Activated CD4-positive, alpha-beta T cell treated with anti-CD3 and anti-CD28 coated beads, Interleukin-2, amount 10 ng/mL, durations not matched to agents 7 days and 5 days (primary cell): ENCODE measurements at regions not wholly inside any gene's neighbourhood (a gene's known extent, or its start where the extent isn't known, plus 50 kb on each side); places are given as distances from the start of the nearest gene placed in this dataset.

Source experiments
- CTCF ChIA-PET: fragments of 350-600 bp; sonication (Branson Sonifier 250); formaldehyde crosslinking; loops from one replicate; lab custom pipeline; 2021; ENCODE audit warnings: antibody characterized with exemption; lab: Charles Lee
- POLR2A ChIA-PET: fragments of 350-600 bp; sonication (Branson Sonifier 250); formaldehyde crosslinking; loops from one replicate; lab custom pipeline; 2021; ENCODE audit warnings: antibody characterized with exemption; lab: Charles Lee
- DNase-seq: peaks from one replicate; pipeline ENCODE4 v3.0.0-alpha.2; 2020
- H3K27ac Mint-ChIP-seq: one replicate; pipeline ENCODE4 v1.8.0; 2021; ENCODE audit warnings: mild to moderate bottlenecking, moderate library complexity, mixed read lengths
- H3K27me3 Mint-ChIP-seq: one replicate; pipeline ENCODE4 v1.8.0; 2021; ENCODE audit warnings: mixed read lengths
- H3K36me3 Mint-ChIP-seq: one replicate; pipeline ENCODE4 v1.8.0; 2021; ENCODE audit warnings: low read depth, mixed read lengths
- H3K4me1 Mint-ChIP-seq: one replicate; pipeline ENCODE4 v1.8.0; 2021; ENCODE audit warnings: mixed read lengths
- H3K4me3 Mint-ChIP-seq: one replicate; pipeline ENCODE4 v1.8.0; 2021; ENCODE audit warnings: mild to moderate bottlenecking, moderate library complexity, mixed read lengths
- H3K9me3 Mint-ChIP-seq: one replicate; pipeline ENCODE4 v1.8.0; 2021; ENCODE audit warnings: mixed read lengths

GRCh38 chr5:105689596-105689995 is 1981.1 kb downstream of the EFNA5 start:
- Mint-ChIP-seq H3K9me3 (no peaks in the 10 kb centered on the region), H3K27me3 (no peaks in the 10 kb centered on the region), H3K4me3 (no peak overlapping the region), H3K27ac (no peak overlapping the region), H3K36me3 (no peaks in the 10 kb centered on the region), H3K4me1 (no peaks in the 10 kb centered on the region)
- no peak for DNase-seq
- CTCF ChIA-PET: no interaction called here
- POLR2A ChIA-PET: no interaction called here

- no peaks in the 10 kb centered on the region for H3K4me1 Mint-ChIP-seq
- H3K36me3 Mint-ChIP-seq: no peaks in the 10 kb centered on the region
- no peak for DNase-seq
- H3K9me3 Mint-ChIP-seq: peaks cover 2% of the 10 kb centered on the region
- CTCF ChIA-PET: no interaction called here
- POLR2A ChIA-PET: no interaction called here
- no peaks in the 10 kb centered on the region for H3K27me3 Mint-ChIP-seq
- H3K27ac Mint-ChIP-seq: no peak overlapping the region
- no peak overlapping the region for H3K4me3 Mint-ChIP-seq
Measured at GRCh38 chr5:105688227-105688792, 1982.4 kb downstream of the EFNA5 start.

GRCh38 chr5:105687493-105687892 is 1983.2 kb downstream of the EFNA5 start:
- H3K27me3 Mint-ChIP-seq: no peaks in the 10 kb centered on the region
- POLR2A ChIA-PET: no interaction called here
- H3K4me3 Mint-ChIP-seq: no peak overlapping the region
- H3K36me3 Mint-ChIP-seq: no peaks in the 10 kb centered on the region
- H3K4me1 Mint-ChIP-seq: no peaks in the 10 kb centered on the region
- DNase-seq: no peak
- peaks cover 2% of the 10 kb centered on the region for H3K9me3 Mint-ChIP-seq
- CTCF ChIA-PET: no interaction called here
- H3K27ac Mint-ChIP-seq: no peak overlapping the region

GRCh38 chr5:105685884-105686283 is 1984.9 kb downstream of the EFNA5 start:
- ChIA-PET POLR2A (no interaction called here), CTCF (no interaction called here)
- peaks cover 2% of the 10 kb centered on the region for H3K9me3 Mint-ChIP-seq
- H3K27ac Mint-ChIP-seq: no peak overlapping the region
- DNase-seq: no peak
- H3K27me3 Mint-ChIP-seq: no peaks in the 10 kb centered on the region
- no peak overlapping the region for H3K4me3 Mint-ChIP-seq
- no peaks in the 10 kb centered on the region for H3K4me1 Mint-ChIP-seq
- no peaks in the 10 kb centered on the region for H3K36me3 Mint-ChIP-seq

- ChIA-PET CTCF (no interaction called here), POLR2A (no interaction called here)
Measured at GRCh38 chr5:105684799-105685198, 1985.9 kb downstream of the EFNA5 start.

GRCh38 chr5:105680858-105681475 is 1989.8 kb downstream of the EFNA5 start:
- Mint-ChIP-seq H3K27ac (no peak overlapping the region), H3K27me3 (no peaks in the 10 kb centered on the region), H3K36me3 (no peaks in the 10 kb centered on the region), H3K4me1 (no peaks in the 10 kb centered on the region), H3K9me3 (peaks cover 6% of the 10 kb centered on the region), H3K4me3 (no peak overlapping the region)
- no peak for DNase-seq
- CTCF ChIA-PET: no interaction called here
- POLR2A ChIA-PET: no interaction called here

More at GRCh38 chr5:105684799-105685198, 1985.9 kb downstream of the EFNA5 start:
- Mint-ChIP-seq H3K36me3 (no peaks in the 10 kb centered on the region), H3K27ac (no peak overlapping the region), H3K27me3 (no peaks in the 10 kb centered on the region), H3K4me3 (no peak overlapping the region), H3K4me1 (no peaks in the 10 kb centered on the region), H3K9me3 (peaks cover 2% of the 10 kb centered on the region)
- no peak for DNase-seq

- no peaks in the 10 kb centered on the region for H3K36me3 Mint-ChIP-seq
- POLR2A ChIA-PET: no interaction called here
- DNase-seq: no peak
- peaks cover 3% of the 10 kb centered on the region for H3K9me3 Mint-ChIP-seq
- no peaks in the 10 kb centered on the region for H3K4me1 Mint-ChIP-seq
- CTCF ChIA-PET: no interaction called here
- H3K4me3 Mint-ChIP-seq: no peak overlapping the region
- no peak overlapping the region for H3K27ac Mint-ChIP-seq
- H3K27me3 Mint-ChIP-seq: no peaks in the 10 kb centered on the region
Measured at GRCh38 chr5:105677291-105677690, 1993.4 kb downstream of the EFNA5 start.

GRCh38 chr5:105670596-105670995 is 2000.1 kb downstream of the EFNA5 start:
- H3K27ac Mint-ChIP-seq: no peak overlapping the region
- POLR2A ChIA-PET: no interaction called here
- DNase-seq: no peak
- no peaks in the 10 kb centered on the region for H3K4me1 Mint-ChIP-seq
- CTCF ChIA-PET: no interaction called here
- no peak overlapping the region for H3K4me3 Mint-ChIP-seq
- no peaks in the 10 kb centered on the region for H3K36me3 Mint-ChIP-seq
- H3K9me3 Mint-ChIP-seq: peaks cover 24% of the 10 kb centered on the region
- H3K27me3 Mint-ChIP-seq: no peaks in the 10 kb centered on the region

GRCh38 chr5:105663671-105664070 is 2007.1 kb downstream of the EFNA5 start:
- DNase-seq: no peak
- ChIA-PET CTCF (no interaction called here), POLR2A (no interaction called here)
- Mint-ChIP-seq H3K9me3 (peaks cover 8% of the 10 kb centered on the region), H3K27ac (no peak overlapping the region), H3K4me1 (no peaks in the 10 kb centered on the region), H3K36me3 (no peaks in the 10 kb centered on the region), H3K4me3 (no peak overlapping the region), H3K27me3 (no peaks in the 10 kb centered on the region)

GRCh38 chr5:105659396-105659795 is 2011.3 kb downstream of the EFNA5 start:
- Mint-ChIP-seq H3K4me1 (no peaks in the 10 kb centered on the region), H3K36me3 (no peaks in the 10 kb centered on the region), H3K4me3 (no peak overlapping the region), H3K27me3 (no peaks in the 10 kb centered on the region), H3K9me3 (no peaks in the 10 kb centered on the region), H3K27ac (no peak overlapping the region)
- no peak for DNase-seq
- ChIA-PET CTCF (no interaction called here), POLR2A (no interaction called here)

- Mint-ChIP-seq H3K4me1 (no peaks in the 10 kb centered on the region), H3K36me3 (no peaks in the 10 kb centered on the region), H3K27ac (no peak overlapping the region), H3K4me3 (no peak overlapping the region), H3K9me3 (peaks cover 7% of the 10 kb centered on the region), H3K27me3 (no peaks in the 10 kb centered on the region)
- ChIA-PET POLR2A (no interaction called here), CTCF (no interaction called here)
- no peak for DNase-seq
Measured at GRCh38 chr5:105640328-105640727, 2030.4 kb downstream of the EFNA5 start.

- Mint-ChIP-seq H3K36me3 (no peaks in the 10 kb centered on the region), H3K27ac (no peak overlapping the region), H3K9me3 (peaks cover 7% of the 10 kb centered on the region), H3K4me3 (no peak overlapping the region), H3K27me3 (no peaks in the 10 kb centered on the region), H3K4me1 (no peaks in the 10 kb centered on the region)
- no peak for DNase-seq
- POLR2A ChIA-PET: no interaction called here
- CTCF ChIA-PET: no interaction called here
Measured at GRCh38 chr5:105639511-105639910, 2031.2 kb downstream of the EFNA5 start.

- CTCF ChIA-PET: no interaction called here
- DNase-seq: no peak
- no peaks in the 10 kb centered on the region for H3K27me3 Mint-ChIP-seq
- no peak overlapping the region for H3K27ac Mint-ChIP-seq
- H3K9me3 Mint-ChIP-seq: peaks cover 7% of the 10 kb centered on the region
- no peak overlapping the region for H3K4me3 Mint-ChIP-seq
- H3K4me1 Mint-ChIP-seq: no peaks in the 10 kb centered on the region
- POLR2A ChIA-PET: no interaction called here
- no peaks in the 10 kb centered on the region for H3K36me3 Mint-ChIP-seq
Measured at GRCh38 chr5:105639068-105639467, 2031.7 kb downstream of the EFNA5 start.

- Mint-ChIP-seq H3K4me3 (no peak overlapping the region), H3K4me1 (no peaks in the 10 kb centered on the region), H3K36me3 (no peaks in the 10 kb centered on the region), H3K9me3 (peaks cover 7% of the 10 kb centered on the region), H3K27ac (no peak overlapping the region), H3K27me3 (no peaks in the 10 kb centered on the region)
- no peak for DNase-seq
- ChIA-PET CTCF (no interaction called here), POLR2A (no interaction called here)
Measured at GRCh38 chr5:105638437-105638836, 2032.3 kb downstream of the EFNA5 start.
